PC-9 (cell line): ENCODE measurements at regions not wholly inside any gene's neighbourhood (a gene's known extent, or its start where the extent isn't known, plus 50 kb on each side); places are given as distances from the start of the nearest gene placed in this dataset.

Source experiments
- BruUV-seq: library from RNA; stranded (reverse); fragments of 400-500 nt; replicated peaks from 2 replicates; lab custom pipeline; 2021; lab: Mats Ljungman, UMichigan
- CTCF ChIA-PET: fragments of 300-600 bp; sonication (Branson Sonifier 250); formaldehyde crosslinking; loops from one replicate; lab custom pipeline; 2022; ENCODE audit warnings: antibody characterized with exemption; lab: Charles Lee
- POLR2A ChIA-PET: fragments of 300-600 bp; sonication (Branson Sonifier 250); formaldehyde crosslinking; loops from one replicate; lab custom pipeline; 2022; ENCODE audit warnings: antibody characterized with exemption; ENCODE audit not compliant: unreplicated experiment; lab: Charles Lee
- DNase-seq, 2 experiments: peaks; one replicate each; pipeline versions ENCODE4 v3.0.0 to v3.0.0-alpha.2; 2015 to 2022; ENCODE audit warnings: mixed read lengths in 1 of 2
- H2AFZ ChIP-seq: fragments of 200-600 bp; sonication (generic); 2 replicates; pipeline ENCODE4 v1.8.1; 2017; ENCODE audit warnings: antibody characterized with exemption
- H3F3A ChIP-seq: fragments of 200-600 bp; sonication (generic); 2 replicates; pipeline ENCODE4 v1.8.1; 2017; ENCODE audit warnings: antibody characterized with exemption, mild to moderate bottlenecking, low read depth; ENCODE audit not compliant: insufficient read depth
- H3K27ac ChIP-seq: fragments of 200-600 bp; sonication (generic); 2 replicates; pipeline ENCODE4 v1.6.1; 2016; ENCODE audit warnings: mixed run types
- H3K27me3 ChIP-seq: fragments of 200-600 bp; sonication (generic); 2 replicates; pipeline ENCODE4 v1.6.1; 2016; ENCODE audit warnings: low read depth, mixed run types; ENCODE audit not compliant: insufficient read depth
- H3K36me3 ChIP-seq: fragments of 200-600 bp; sonication (generic); 2 replicates; pipeline ENCODE4 v1.6.1; 2016; ENCODE audit warnings: low read depth, mixed run types
- H3K4me1 ChIP-seq: fragments of 200-600 bp; sonication (generic); replicated peaks from 2 replicates; pipeline ENCODE4 v1.6.1; 2016; ENCODE audit warnings: mixed run types; ENCODE audit not compliant: insufficient read depth
- H3K4me2 ChIP-seq: fragments of 200-600 bp; sonication (generic); 2 replicates; pipeline ENCODE4 v1.6.1; 2017; ENCODE audit warnings: mixed run types
- H3K4me3 ChIP-seq: fragments of 200-600 bp; sonication (generic); 2 replicates; pipeline ENCODE4 v1.6.1; 2016; ENCODE audit warnings: mixed run types
- H3K79me2 ChIP-seq: fragments of 200-600 bp; sonication (generic); 2 replicates; pipeline ENCODE4 v1.6.1; 2017; ENCODE audit warnings: low read depth, mixed run types
- H3K9me2 ChIP-seq: fragments of 200-600 bp; sonication (generic); 2 replicates; pipeline ENCODE4 v1.8.1; 2017; ENCODE audit warnings: mild to moderate bottlenecking; ENCODE audit not compliant: insufficient read depth
- H3K9me3 ChIP-seq: fragments of 200-600 bp; sonication (generic); 2 replicates; pipeline ENCODE4 v1.8.1; 2016; ENCODE audit warnings: low read depth; ENCODE audit not compliant: insufficient read depth
- H4K20me1 ChIP-seq: fragments of 200-600 bp; sonication (generic); 2 replicates; pipeline ENCODE4 v1.8.1; 2017; ENCODE audit not compliant: insufficient read depth
- EZH2 ChIP-seq: fragments of 200-600 bp; sonication (generic); IDR thresholded peaks from 2 replicates; pipeline ENCODE4 v1.8.0; 2017; ENCODE audit warnings: antibody characterized with exemption, low read depth
- intact Hi-C: fragments of 100-400 bp; cut with micrococcal nuclease; formaldehyde crosslinking; loops from one replicate; pipeline ENCODE4 v1.10.0; 2022; ENCODE audit not compliant: unreplicated experiment
- TF ChIP-seq, protein P1 (sequence below): fragments of 200-600 bp; sonication (generic); conservative IDR thresholded peaks from 2 replicates; pipeline ENCODE4 v1.6.1; 2017; ENCODE audit warnings: mixed run types, antibody characterized with exemption, mild to moderate bottlenecking, moderate library complexity

DNA sequence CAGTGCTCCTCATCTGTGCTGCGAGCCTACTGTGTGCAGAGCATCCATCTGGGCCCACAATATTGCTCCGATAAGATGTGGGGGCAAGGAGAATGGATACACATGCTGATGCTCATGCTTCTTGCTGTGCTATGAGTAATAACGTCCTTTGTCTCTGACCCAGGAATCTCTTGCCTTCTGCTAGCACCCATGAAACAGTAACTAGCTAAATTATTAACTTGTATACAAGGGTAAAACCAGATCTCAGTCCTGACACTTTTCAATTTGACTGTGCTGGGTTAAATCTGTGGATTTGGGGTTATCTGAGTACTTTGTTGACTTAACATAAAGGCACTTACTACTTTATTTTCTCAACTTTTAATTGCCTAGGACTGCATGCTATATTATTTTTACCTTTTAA is 357.6 kb downstream of the SLC4A3 start:
- DNase-seq = no peak
- intact Hi-C loops = no loop called here
- Histone ChIP-seq H3K36me3 (no peaks in the 10 kb centered on the region), H3K4me2 (no peak overlapping the region), H3K79me2 (no peaks in the 10 kb centered on the region), H3F3A (no peaks in the 10 kb centered on the region), H3K4me3 (no peak overlapping the region), H3K27me3 (no peaks in the 10 kb centered on the region), H4K20me1 (no peaks in the 10 kb centered on the region), H3K9me2 (no peaks in the 10 kb centered on the region), H2AFZ (no peak overlapping the region), H3K9me3 (no peaks in the 10 kb centered on the region), H3K4me1 (no peaks in the 10 kb centered on the region), H3K27ac (no peak overlapping the region)
- CTCF ChIA-PET = no interaction called here
- POLR2A ChIA-PET = no interaction called here
- TF ChIP-seq EZH2 = no peak
- TF ChIP-seq, protein P1, sequence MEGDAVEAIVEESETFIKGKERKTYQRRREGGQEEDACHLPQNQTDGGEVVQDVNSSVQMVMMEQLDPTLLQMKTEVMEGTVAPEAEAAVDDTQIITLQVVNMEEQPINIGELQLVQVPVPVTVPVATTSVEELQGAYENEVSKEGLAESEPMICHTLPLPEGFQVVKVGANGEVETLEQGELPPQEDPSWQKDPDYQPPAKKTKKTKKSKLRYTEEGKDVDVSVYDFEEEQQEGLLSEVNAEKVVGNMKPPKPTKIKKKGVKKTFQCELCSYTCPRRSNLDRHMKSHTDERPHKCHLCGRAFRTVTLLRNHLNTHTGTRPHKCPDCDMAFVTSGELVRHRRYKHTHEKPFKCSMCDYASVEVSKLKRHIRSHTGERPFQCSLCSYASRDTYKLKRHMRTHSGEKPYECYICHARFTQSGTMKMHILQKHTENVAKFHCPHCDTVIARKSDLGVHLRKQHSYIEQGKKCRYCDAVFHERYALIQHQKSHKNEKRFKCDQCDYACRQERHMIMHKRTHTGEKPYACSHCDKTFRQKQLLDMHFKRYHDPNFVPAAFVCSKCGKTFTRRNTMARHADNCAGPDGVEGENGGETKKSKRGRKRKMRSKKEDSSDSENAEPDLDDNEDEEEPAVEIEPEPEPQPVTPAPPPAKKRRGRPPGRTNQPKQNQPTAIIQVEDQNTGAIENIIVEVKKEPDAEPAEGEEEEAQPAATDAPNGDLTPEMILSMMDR = no peak
- no TSS peak for BruUV-seq

DNA sequence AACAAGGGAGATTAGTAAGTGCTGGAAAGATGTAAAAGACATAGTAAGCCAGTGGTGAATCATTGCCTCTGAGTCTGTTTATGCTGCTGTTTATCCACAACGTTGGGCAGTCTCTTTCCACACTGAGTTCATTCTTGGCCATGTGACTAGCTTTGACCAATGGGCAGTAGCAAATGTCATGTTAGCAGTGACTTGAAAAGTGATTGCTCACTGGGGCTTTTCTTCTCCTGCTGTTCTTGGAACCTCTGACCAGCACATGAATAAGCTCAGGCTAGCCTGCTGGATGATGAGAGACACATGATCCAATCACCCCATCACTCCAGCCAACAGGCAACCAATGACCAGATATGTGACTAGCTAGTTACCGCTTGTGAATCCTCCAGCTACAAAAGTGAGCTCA is 360.4 kb downstream of the SLC4A3 start:
- no peak for TF ChIP-seq EZH2
- TF ChIP-seq, protein P1 = no peak
- no peaks in the 10 kb centered on the region for H4K20me1 ChIP-seq
- no TSS peak for BruUV-seq
- no peak overlapping the region for H3K4me2 ChIP-seq
- ChIA-PET CTCF (no interaction called here), POLR2A (interaction anchor here (0.7 kb wide), 1 partner anchor 118 kb away, joined by 3 read pairs; no protein-coding TSS in a partner anchor)
- intact Hi-C loops = no loop called here
- no peaks in the 10 kb centered on the region for H3K9me3 ChIP-seq
- no peaks in the 10 kb centered on the region for H3K36me3 ChIP-seq
- no peak overlapping the region for H3K27ac ChIP-seq
- no peaks in the 10 kb centered on the region for H3K79me2 ChIP-seq
- no peaks in the 10 kb centered on the region for H3K9me2 ChIP-seq
- peak in 1 of 2 experiments; percentile 45 for DNase-seq
- H3F3A ChIP-seq = no peaks in the 10 kb centered on the region
- H2AFZ ChIP-seq = no peak overlapping the region
- H3K4me1 ChIP-seq = no peaks in the 10 kb centered on the region
- H3K27me3 ChIP-seq = no peaks in the 10 kb centered on the region
- H3K4me3 ChIP-seq = no peak overlapping the region

DNA sequence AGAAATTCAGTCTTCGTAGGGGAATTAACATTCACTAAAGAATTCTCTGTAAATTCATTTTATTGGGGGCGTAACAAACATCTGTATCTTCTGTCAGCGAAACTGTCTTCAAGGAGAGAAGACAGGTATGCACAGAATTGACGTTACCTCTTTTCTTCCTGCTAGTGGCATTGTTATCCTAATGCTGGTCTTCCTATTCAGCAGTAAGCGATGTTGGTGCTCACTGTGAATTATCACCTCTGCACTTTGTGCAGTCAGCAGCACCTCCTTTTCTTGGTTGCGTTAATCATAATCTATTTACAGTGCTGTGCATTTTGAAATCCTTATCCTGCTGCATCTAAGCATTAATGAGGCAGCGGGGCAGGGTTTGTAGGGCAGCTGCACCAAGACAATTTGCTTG is 362.3 kb downstream of the SLC4A3 start:
- Histone ChIP-seq H3K36me3 (no peaks in the 10 kb centered on the region), H4K20me1 (no peaks in the 10 kb centered on the region), H3F3A (no peaks in the 10 kb centered on the region), H3K9me3 (no peaks in the 10 kb centered on the region), H2AFZ (no peak overlapping the region), H3K27me3 (no peaks in the 10 kb centered on the region), H3K4me3 (no peak overlapping the region), H3K27ac (no peak overlapping the region), H3K4me1 (no peaks in the 10 kb centered on the region), H3K79me2 (no peaks in the 10 kb centered on the region), H3K4me2 (no peak overlapping the region), H3K9me2 (no peaks in the 10 kb centered on the region)
- intact Hi-C loops = no loop called here
- CTCF ChIA-PET = no interaction called here
- DNase-seq = no peak
- BruUV-seq = no TSS peak
- POLR2A ChIA-PET = no interaction called here
- TF ChIP-seq EZH2 = no peak
- TF ChIP-seq, protein P1 = no peak
